ENCODE measurements at regions not wholly inside any gene's neighbourhood (a gene's known extent, or its start where the extent isn't known, plus 50 kb on each side); places are given as distances from the start of the nearest gene placed in this dataset.

GRCh38 chr18:55950379-55951166 lies 362.6 kb upstream of the TCF4 start:
- no peak overlapping the region for H3K4me3 ChIP-seq (ENCODE audit: low read depth, low read length)
- no peak for TF ChIP-seq CTCF (IDR thresholded peaks at IDR 0.05; ENCODE audit: low read depth, low read length)

GRCh38 chr18:55934821-55935220 lies 346.8 kb upstream of the TCF4 start:
- no peak overlapping the region for H3K4me3 ChIP-seq (ENCODE audit: low read depth, low read length)
- TF ChIP-seq CTCF (IDR thresholded peaks at IDR 0.05; ENCODE audit: low read depth, low read length), result no peak

- no peak overlapping the region for H3K4me3 ChIP-seq (ENCODE audit: low read depth, low read length)
- no peak for TF ChIP-seq CTCF (IDR thresholded peaks at IDR 0.05; ENCODE audit: low read depth, low read length)
Measured at GRCh38 chr18:55932675-55933074, 344.7 kb upstream of the TCF4 start.

GRCh38 chr18:55927831-55928230 lies 339.8 kb upstream of the TCF4 start:
- no peak for TF ChIP-seq CTCF (IDR thresholded peaks at IDR 0.05; ENCODE audit: low read depth, low read length)
- no peak overlapping the region for H3K4me3 ChIP-seq (ENCODE audit: low read depth, low read length)

GRCh38 chr18:55925772-55926171 lies 337.8 kb upstream of the TCF4 start:
- no peak overlapping the region for H3K4me3 ChIP-seq (ENCODE audit: low read depth, low read length)
- no peak for TF ChIP-seq CTCF (IDR thresholded peaks at IDR 0.05; ENCODE audit: low read depth, low read length)

- TF ChIP-seq CTCF (IDR thresholded peaks at IDR 0.05; ENCODE audit: low read depth, low read length), result no peak
- no peak overlapping the region for H3K4me3 ChIP-seq (ENCODE audit: low read depth, low read length)
Measured at GRCh38 chr18:55920063-55920462, 332.1 kb upstream of the TCF4 start.

- no peak for TF ChIP-seq CTCF (IDR thresholded peaks at IDR 0.05; ENCODE audit: low read depth, low read length)
- no peak overlapping the region for H3K4me3 ChIP-seq (ENCODE audit: low read depth, low read length)
Measured at GRCh38 chr18:55918444-55918843, 330.5 kb upstream of the TCF4 start.

All from WI38 (cell line).